GM23248 (cell line): ENCODE measurements at regions not wholly inside any gene's neighbourhood (a gene's known extent, or its start where the extent isn't known, plus 50 kb on each side); places are given as distances from the start of the nearest gene placed in this dataset.

ENCODE experiments used
- EZH2 ChIP-seq: fragments of 200-600 bp; sonication (generic); IDR thresholded peaks from 2 replicates; pipeline ENCODE4 v1.6.1; 2018; ENCODE audit warnings: antibody characterized with exemption, mild to moderate bottlenecking; ENCODE audit not compliant: insufficient read depth, poor library complexity, severe bottlenecking
- EZH2phosphoT487 ChIP-seq: fragments of 200-600 bp; sonication (generic); IDR thresholded peaks from 2 replicates; pipeline ENCODE4 v1.6.1; 2018; ENCODE audit warnings: antibody characterized with exemption, moderate library complexity, mild to moderate bottlenecking, low read depth; ENCODE audit not compliant: insufficient read depth

DNA sequence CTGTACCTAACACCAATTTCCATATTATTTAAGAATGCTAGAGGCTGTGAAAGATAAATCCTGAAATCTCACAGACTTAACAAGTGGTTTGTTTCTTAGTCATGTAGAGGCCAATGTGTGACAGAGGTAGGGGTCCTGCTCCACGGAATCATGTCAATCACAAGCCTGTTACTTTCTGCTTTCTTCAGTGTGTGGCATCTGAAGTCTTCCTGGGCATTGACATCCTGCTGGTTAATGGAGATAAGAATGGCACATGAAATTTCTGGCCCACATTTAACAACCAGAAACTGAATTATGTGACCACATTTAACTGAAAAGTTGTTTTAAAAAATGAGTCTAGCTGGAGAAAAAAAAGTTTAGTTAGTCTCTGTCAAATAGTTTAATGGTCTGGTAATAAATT, 68.3 kb upstream of the PLA2G4A start:
- TF ChIP-seq EZH2, result no peak
- no peak for TF ChIP-seq EZH2phosphoT487
